Suprapubic skin (tissue), 4 donors: ENCODE measurements at regions not wholly inside any gene's neighbourhood (a gene's known extent, or its start where the extent isn't known, plus 50 kb on each side); places are given as distances from the start of the nearest gene placed in this dataset.

Experiments
- EP300 ChIP-seq: sonication (generic); formaldehyde crosslinking; IDR thresholded peaks from one replicate; pipeline ENCODE4 v1.6.1; 2017; ENCODE audit warnings: antibody characterized with exemption
- POLR2AphosphoS5 ChIP-seq, 3 donors: sonication (generic); formaldehyde crosslinking; IDR thresholded peaks; one replicate each; pipeline ENCODE4 v1.6.1; 2017; ENCODE audit warnings: antibody characterized with exemption in 3 of 3

DNA sequence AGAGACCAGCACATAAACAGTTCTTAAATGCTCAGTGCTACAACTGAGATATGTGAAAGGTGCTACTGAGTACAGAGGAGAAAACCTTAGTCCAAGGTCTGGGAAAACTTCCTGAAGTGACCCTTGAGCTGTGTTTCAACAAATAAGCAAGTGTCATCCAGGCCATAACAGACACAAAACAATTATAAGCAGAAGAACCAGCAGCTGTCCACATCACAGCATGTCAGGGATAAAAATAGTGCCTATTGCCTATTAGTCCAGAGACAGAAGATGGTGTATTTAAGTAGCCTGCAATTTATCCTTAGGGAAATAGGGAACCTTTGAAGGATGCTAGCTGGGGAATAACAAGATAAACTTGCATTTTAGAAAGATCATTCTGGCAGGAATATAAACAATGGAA lies 237.8 kb downstream of the SPTSSA start:
- TF ChIP-seq POLR2AphosphoS5 (IDR thresholded peaks at IDR 0.05) = no peak
- no peak for TF ChIP-seq EP300
